ENCODE measurements at regions not wholly inside any gene's neighbourhood (a gene's known extent, or its start where the extent isn't known, plus 50 kb on each side); places are given as distances from the start of the nearest gene placed in this dataset.

GRCh38 chr20:57841297-57841866 lies 131.6 kb upstream of the PMEPA1 start:
- no peak for TF ChIP-seq SIN3A (IDR thresholded peaks at IDR 0.05; ENCODE audit: low read depth)
- no peak for TF ChIP-seq EGR1 (IDR thresholded peaks at IDR 0.05; ENCODE audit: low read depth)
- TF ChIP-seq, protein P1, sequence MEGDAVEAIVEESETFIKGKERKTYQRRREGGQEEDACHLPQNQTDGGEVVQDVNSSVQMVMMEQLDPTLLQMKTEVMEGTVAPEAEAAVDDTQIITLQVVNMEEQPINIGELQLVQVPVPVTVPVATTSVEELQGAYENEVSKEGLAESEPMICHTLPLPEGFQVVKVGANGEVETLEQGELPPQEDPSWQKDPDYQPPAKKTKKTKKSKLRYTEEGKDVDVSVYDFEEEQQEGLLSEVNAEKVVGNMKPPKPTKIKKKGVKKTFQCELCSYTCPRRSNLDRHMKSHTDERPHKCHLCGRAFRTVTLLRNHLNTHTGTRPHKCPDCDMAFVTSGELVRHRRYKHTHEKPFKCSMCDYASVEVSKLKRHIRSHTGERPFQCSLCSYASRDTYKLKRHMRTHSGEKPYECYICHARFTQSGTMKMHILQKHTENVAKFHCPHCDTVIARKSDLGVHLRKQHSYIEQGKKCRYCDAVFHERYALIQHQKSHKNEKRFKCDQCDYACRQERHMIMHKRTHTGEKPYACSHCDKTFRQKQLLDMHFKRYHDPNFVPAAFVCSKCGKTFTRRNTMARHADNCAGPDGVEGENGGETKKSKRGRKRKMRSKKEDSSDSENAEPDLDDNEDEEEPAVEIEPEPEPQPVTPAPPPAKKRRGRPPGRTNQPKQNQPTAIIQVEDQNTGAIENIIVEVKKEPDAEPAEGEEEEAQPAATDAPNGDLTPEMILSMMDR (IDR thresholded peaks at IDR 0.05 in 2 of 3, conservative IDR thresholded peaks at IDR 0.05 in 1 of 3; ENCODE audit: borderline replicate concordance in 1 of 3, insufficient read depth in 1 of 3, low read depth in 2 of 3, low read length in 2 of 3): no peak
- TF ChIP-seq POLR2AphosphoS5 (IDR thresholded peaks at IDR 0.05; ENCODE audit: low read depth, low read length): no peak
- TF ChIP-seq TCF7L2 (IDR thresholded peaks at IDR 0.05; ENCODE audit: borderline replicate concordance, extremely low read depth, insufficient read depth, insufficient read length): no peak
- no peak for TF ChIP-seq MAX (IDR thresholded peaks at IDR 0.05)

All from HCT116 (cell line).